ENCODE measurements at regions not wholly inside any gene's neighbourhood (a gene's known extent, or its start where the extent isn't known, plus 50 kb on each side); places are given as distances from the start of the nearest gene placed in this dataset.

DNA sequence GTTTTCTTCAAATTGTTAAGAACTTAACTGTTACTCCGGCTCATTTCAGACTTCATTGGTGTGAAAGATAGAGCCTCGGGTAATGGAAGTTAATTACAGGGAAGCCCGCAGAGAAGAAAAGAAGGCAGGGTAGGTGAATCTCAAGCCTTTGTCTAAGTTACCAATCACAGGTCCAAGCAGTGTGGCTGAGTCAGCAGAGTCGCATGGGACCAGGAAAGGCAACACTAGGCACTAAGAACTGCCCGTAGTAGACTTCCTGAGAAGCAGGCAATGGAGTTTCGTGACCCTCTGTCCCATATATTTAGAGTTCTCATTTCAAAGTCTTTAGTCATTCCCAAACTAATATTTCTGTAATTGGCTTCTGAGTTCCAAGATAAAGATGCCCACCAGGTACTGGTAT, 122.9 kb upstream of the STT3B start:
- TF ChIP-seq, protein P1, sequence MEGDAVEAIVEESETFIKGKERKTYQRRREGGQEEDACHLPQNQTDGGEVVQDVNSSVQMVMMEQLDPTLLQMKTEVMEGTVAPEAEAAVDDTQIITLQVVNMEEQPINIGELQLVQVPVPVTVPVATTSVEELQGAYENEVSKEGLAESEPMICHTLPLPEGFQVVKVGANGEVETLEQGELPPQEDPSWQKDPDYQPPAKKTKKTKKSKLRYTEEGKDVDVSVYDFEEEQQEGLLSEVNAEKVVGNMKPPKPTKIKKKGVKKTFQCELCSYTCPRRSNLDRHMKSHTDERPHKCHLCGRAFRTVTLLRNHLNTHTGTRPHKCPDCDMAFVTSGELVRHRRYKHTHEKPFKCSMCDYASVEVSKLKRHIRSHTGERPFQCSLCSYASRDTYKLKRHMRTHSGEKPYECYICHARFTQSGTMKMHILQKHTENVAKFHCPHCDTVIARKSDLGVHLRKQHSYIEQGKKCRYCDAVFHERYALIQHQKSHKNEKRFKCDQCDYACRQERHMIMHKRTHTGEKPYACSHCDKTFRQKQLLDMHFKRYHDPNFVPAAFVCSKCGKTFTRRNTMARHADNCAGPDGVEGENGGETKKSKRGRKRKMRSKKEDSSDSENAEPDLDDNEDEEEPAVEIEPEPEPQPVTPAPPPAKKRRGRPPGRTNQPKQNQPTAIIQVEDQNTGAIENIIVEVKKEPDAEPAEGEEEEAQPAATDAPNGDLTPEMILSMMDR (IDR thresholded peaks at IDR 0.05; ENCODE audit: control insufficient read depth, extremely low read depth, insufficient read depth), result no peak
- no peak for DNase-seq (ENCODE audit: low read depth)
- H3K4me3 ChIP-seq (ENCODE audit: low read depth, low read length), result no peak overlapping the region

DNA sequence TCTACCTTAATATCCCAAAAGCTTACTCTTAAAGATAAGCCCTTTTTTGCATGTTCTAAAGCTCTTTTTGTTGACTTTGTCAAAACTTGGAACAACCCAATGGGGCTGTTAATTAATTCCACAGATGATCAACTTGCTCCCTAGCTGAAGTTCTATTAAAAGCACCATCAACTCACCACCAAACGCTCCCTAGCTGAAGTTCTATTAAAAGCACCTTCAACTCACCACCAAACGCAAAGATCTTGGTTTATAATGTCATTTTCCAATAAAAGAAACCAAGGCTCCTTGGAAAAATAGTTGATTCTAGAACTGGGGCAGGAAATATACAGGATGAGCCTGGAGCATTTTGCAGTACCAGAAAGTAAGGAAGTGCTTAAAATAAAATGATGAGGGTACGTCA, 122.3 kb upstream of the STT3B start:
- TF ChIP-seq, protein P1 (IDR thresholded peaks at IDR 0.05; ENCODE audit: control insufficient read depth, extremely low read depth, insufficient read depth), result no peak
- H3K4me3 ChIP-seq (ENCODE audit: low read depth, low read length), result no peak overlapping the region
- DNase-seq (ENCODE audit: low read depth), result no peak

DNA sequence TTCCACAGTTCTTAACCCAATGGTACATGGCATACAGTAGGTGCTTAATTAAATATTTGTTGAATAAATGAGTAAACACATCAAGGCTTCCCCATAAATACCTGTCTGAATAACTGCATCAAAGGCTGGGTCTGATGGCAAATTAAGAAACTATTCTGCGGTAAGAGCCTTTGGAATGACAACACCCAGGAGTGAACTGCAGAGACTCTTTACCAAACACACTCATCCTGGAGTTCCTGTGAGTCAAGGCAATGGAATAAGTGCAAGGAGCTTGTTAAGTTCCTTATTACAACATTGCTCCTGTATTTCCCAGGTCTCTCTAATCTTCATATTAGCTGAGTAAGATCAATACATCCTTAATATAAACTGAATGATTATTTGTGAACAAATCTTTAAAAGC, 119.9 kb upstream of the STT3B start:
- no peak for DNase-seq (ENCODE audit: low read depth)
- H3K4me3 ChIP-seq (ENCODE audit: low read depth, low read length), result no peak overlapping the region
- TF ChIP-seq, protein P1 (IDR thresholded peaks at IDR 0.05; ENCODE audit: control insufficient read depth, extremely low read depth, insufficient read depth), result no peak

DNA sequence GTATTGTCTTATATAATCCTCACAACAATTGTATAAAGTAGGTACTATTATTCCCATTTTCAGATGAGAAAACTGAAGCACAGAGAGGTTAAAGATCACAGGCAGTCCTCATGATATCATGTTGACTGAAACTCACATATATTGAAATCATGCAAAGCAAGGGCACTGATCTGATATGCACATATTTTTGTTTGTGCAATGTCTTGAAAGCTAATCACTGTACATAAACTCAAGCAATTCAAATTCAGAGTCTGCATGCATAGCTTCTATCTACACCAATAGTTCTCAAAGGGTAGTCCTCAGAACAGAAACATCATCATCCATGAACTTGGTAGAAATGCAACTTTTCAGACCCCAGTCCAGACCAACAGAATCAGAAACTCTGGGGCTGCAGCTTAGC, 119.2 kb upstream of the STT3B start:
- no peak overlapping the region for H3K4me3 ChIP-seq (ENCODE audit: low read depth, low read length)
- no peak for DNase-seq (ENCODE audit: low read depth)
- TF ChIP-seq, protein P1 (IDR thresholded peaks at IDR 0.05; ENCODE audit: control insufficient read depth, extremely low read depth, insufficient read depth), result no peak

DNA sequence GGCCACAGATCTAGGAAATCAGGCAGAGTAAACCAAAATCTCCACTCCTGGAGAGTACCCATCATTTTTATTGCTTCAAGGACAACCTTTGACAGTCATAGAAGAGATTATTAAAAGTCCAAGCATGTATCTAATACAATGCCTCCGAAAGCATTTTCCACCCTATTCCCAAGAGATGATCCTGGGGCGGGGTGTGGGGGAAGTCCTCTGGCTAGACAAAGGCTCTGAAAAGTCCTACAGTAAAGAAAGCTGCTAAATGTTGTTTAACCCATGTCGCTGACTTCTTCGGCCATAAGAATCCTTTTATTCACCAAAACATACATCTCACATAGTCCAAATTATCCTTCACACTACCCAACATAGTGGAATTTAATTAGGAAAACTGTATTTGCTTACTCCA, 115.7 kb upstream of the STT3B start:
- H3K4me3 ChIP-seq (ENCODE audit: low read depth, low read length), result no peak overlapping the region
- DNase-seq (ENCODE audit: low read depth), result no peak
- TF ChIP-seq, protein P1 (IDR thresholded peaks at IDR 0.05; ENCODE audit: control insufficient read depth, extremely low read depth, insufficient read depth), result no peak

DNA sequence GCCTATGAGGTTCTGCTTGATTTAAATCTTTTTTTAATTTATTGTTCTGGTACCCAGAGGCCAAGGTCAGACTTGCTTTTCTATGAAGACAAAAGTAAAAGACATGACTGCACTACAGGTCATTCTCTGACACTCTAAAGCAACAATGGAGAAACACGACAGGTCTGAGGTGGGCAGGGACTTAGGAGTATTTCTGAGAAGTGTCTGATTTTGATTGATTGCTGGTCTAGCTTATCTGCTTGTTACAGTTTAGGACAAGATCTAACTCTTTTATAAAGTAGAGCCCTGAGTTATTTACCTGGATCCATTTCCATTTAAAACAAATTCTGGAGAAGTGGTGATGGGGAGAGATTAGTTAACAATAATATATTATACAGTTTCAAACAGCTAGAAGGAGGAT, 115.2 kb upstream of the STT3B start:
- no peak overlapping the region for H3K4me3 ChIP-seq (ENCODE audit: low read depth, low read length)
- TF ChIP-seq, protein P1 (IDR thresholded peaks at IDR 0.05; ENCODE audit: control insufficient read depth, extremely low read depth, insufficient read depth), result no peak
- no peak for DNase-seq (ENCODE audit: low read depth)

DNA sequence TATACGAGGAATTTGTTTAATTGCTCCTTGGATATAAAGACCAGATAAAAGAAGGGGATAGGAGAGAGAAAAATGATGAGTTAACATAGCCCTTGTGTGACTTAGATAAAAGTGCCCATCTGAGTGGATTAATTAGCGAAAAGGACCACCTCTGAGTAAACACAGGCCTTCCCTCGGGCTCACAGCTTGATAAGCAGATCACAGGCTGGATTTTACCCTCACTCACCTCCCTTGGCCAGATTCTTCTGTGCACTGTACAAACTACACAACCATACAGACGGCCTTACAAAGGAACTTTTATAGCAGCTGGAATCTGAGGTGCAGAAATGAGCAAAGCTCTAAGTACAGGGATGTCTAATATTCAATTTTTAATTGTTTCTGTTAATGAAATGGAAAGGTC, 112.4 kb upstream of the STT3B start:
- TF ChIP-seq, protein P1 (IDR thresholded peaks at IDR 0.05; ENCODE audit: control insufficient read depth, extremely low read depth, insufficient read depth), result no peak
- DNase-seq (ENCODE audit: low read depth), result no peak
- H3K4me3 ChIP-seq (ENCODE audit: low read depth, low read length), result no peak overlapping the region

All from LNCaP clone FGC (cell line).